Stimulated activated CD4-positive, alpha-beta T cell treated with anti-CD3 and anti-CD28 coated beads, Interleukin-2, amount 100 ng/mL, for 48 hours (primary cell): ENCODE measurements at regions not wholly inside any gene's neighbourhood (a gene's known extent, or its start where the extent isn't known, plus 50 kb on each side); places are given as distances from the start of the nearest gene placed in this dataset.

Experiments
- DNase-seq, 2 donors: peaks; one replicate each; pipeline ENCODE4 v3.0.0-alpha.2; 2020

- DNase-seq = no peak
Observed at GRCh38 chr10:42973870-42974692, 102.8 kb upstream of the RET start.

GRCh38 chr10:42974693-42975002 is 102.2 kb upstream of the RET start:
- DNase-seq = no peak

GRCh38 chr10:42975005-42975493 is 101.8 kb upstream of the RET start:
- no peak for DNase-seq

GRCh38 chr10:42975558-42976340 is 101.1 kb upstream of the RET start:
- no peak for DNase-seq

- DNase-seq = no peak
Observed at GRCh38 chr10:42976351-42977031, 100.4 kb upstream of the RET start.

GRCh38 chr10:42977032-42977416 is 99.8 kb upstream of the RET start:
- DNase-seq = no peak

GRCh38 chr10:42979181-42979580 is 97.7 kb upstream of the RET start:
- no peak for DNase-seq

GRCh38 chr10:42979721-42980467 is 97.0 kb upstream of the RET start:
- DNase-seq = no peak

GRCh38 chr10:42980553-42981357 is 96.1 kb upstream of the RET start:
- DNase-seq = no peak

GRCh38 chr10:42981358-42982236 is 95.3 kb upstream of the RET start:
- DNase-seq = no peak

- no peak for DNase-seq
Observed at GRCh38 chr10:42982891-42983506, 93.9 kb upstream of the RET start.

GRCh38 chr10:42983591-42983990 is 93.3 kb upstream of the RET start:
- DNase-seq = no peak

GRCh38 chr10:42984035-42984610 is 92.7 kb upstream of the RET start:
- DNase-seq = no peak

GRCh38 chr10:42984761-42985325 is 92.0 kb upstream of the RET start:
- no peak for DNase-seq

- no peak for DNase-seq
Observed at GRCh38 chr10:42985436-42986316, 91.2 kb upstream of the RET start.

GRCh38 chr10:42986633-42987032 is 90.2 kb upstream of the RET start:
- no peak for DNase-seq

- DNase-seq = no peak
Observed at GRCh38 chr10:42987121-42987541, 89.7 kb upstream of the RET start.

- DNase-seq = no peak
Observed at GRCh38 chr10:42987575-42987974, 89.3 kb upstream of the RET start.

- DNase-seq = no peak
Observed at GRCh38 chr10:42988069-42988468, 88.8 kb upstream of the RET start.
